GM12892 (cell line): ENCODE measurements at regions not wholly inside any gene's neighbourhood (a gene's known extent, or its start where the extent isn't known, plus 50 kb on each side); places are given as distances from the start of the nearest gene placed in this dataset.

ENCODE experiments used
- DNase-seq: peaks from one replicate; pipeline ENCODE4 v3.0.0; 2011; ENCODE audit not compliant: insufficient read length
- FAIRE-seq: peaks from 2 replicates; lab custom pipeline; 2011; peaks lifted over from hg19 to GRCh38; lab: Jason Lieb, UNC
- POLR2A ChIP-seq: IDR thresholded peaks from 2 replicates; pipeline ENCODE4 v1.6.1; 2011; ENCODE audit warnings: low read depth, low read length, control low read depth
- POLR2AphosphoS5 ChIP-seq: IDR thresholded peaks from 2 replicates; pipeline ENCODE4 v1.6.1; 2011; ENCODE audit warnings: low read depth, low read length, control low read depth
- TAF1 ChIP-seq: IDR thresholded peaks from 2 replicates; pipeline ENCODE4 v1.6.1; 2011; ENCODE audit warnings: low read depth, mild to moderate bottlenecking, control low read depth, low read length, borderline replicate concordance

GRCh38 chr2:12795851-12796250 is 79.1 kb downstream of the TRIB2 start:
- no peak for FAIRE-seq

GRCh38 chr2:12796657-12797056 is 79.9 kb downstream of the TRIB2 start:
- no peak for DNase-seq
- TF ChIP-seq POLR2AphosphoS5 (no peak), TAF1 (no peak), POLR2A (no peak)
- no peak for FAIRE-seq

More at GRCh38 chr2:12795851-12796250, 79.1 kb downstream of the TRIB2 start:
- no peak for DNase-seq
- no peak for TF ChIP-seq POLR2AphosphoS5
- TF ChIP-seq POLR2A, result no peak
- no peak for TF ChIP-seq TAF1

- no peak for FAIRE-seq
- TF ChIP-seq TAF1 (no peak), POLR2A (no peak), POLR2AphosphoS5 (no peak)
Measured at GRCh38 chr2:12797815-12798214, 81.1 kb downstream of the TRIB2 start.

GRCh38 chr2:12803607-12804006 is 86.9 kb downstream of the TRIB2 start:
- TF ChIP-seq POLR2AphosphoS5 (no peak), POLR2A (no peak), TAF1 (no peak)
- FAIRE-seq, result no peak

More at GRCh38 chr2:12797815-12798214, 81.1 kb downstream of the TRIB2 start:
- no peak for DNase-seq

GRCh38 chr2:12804091-12804856 is 87.5 kb downstream of the TRIB2 start:
- DNase-seq (no peak), FAIRE-seq (no peak)
- TF ChIP-seq POLR2A, result no peak

More at GRCh38 chr2:12803607-12804006, 86.9 kb downstream of the TRIB2 start:
- DNase-seq, result no peak

- TF ChIP-seq POLR2AphosphoS5, result no peak
- no peak for TF ChIP-seq POLR2A
- no peak for TF ChIP-seq TAF1
- FAIRE-seq (no peak), DNase-seq (no peak)
Measured at GRCh38 chr2:12805033-12805432, 88.3 kb downstream of the TRIB2 start.

- DNase-seq, result no peak
- TF ChIP-seq TAF1 (no peak), POLR2A (no peak), POLR2AphosphoS5 (no peak)
- no peak for FAIRE-seq
Measured at GRCh38 chr2:12806549-12807242, 90.0 kb downstream of the TRIB2 start.

- FAIRE-seq (no peak), DNase-seq (no peak)
- TF ChIP-seq TAF1, result no peak
- TF ChIP-seq POLR2AphosphoS5, result no peak
- no peak for TF ChIP-seq POLR2A
Measured at GRCh38 chr2:12807907-12808810, 91.4 kb downstream of the TRIB2 start.

GRCh38 chr2:12809526-12809925 is 92.8 kb downstream of the TRIB2 start:
- no peak for TF ChIP-seq POLR2AphosphoS5
- no peak for TF ChIP-seq POLR2A
- no peak for TF ChIP-seq TAF1
- FAIRE-seq, result no peak
- no peak for DNase-seq

- no peak for DNase-seq
- TF ChIP-seq TAF1 (no peak), POLR2A (no peak), POLR2AphosphoS5 (no peak)
- FAIRE-seq, result no peak
Measured at GRCh38 chr2:12811916-12812315, 95.2 kb downstream of the TRIB2 start.

GRCh38 chr2:12813166-12813565 is 96.4 kb downstream of the TRIB2 start:
- TF ChIP-seq TAF1, result no peak
- TF ChIP-seq POLR2AphosphoS5, result no peak

More at GRCh38 chr2:12813166-12813565, 96.4 kb downstream of the TRIB2 start:
- FAIRE-seq (no peak), DNase-seq (no peak)
